Left ventricle myocardium inferior (tissue), 1 donor: ENCODE measurements at regions not wholly inside any gene's neighbourhood (a gene's known extent, or its start where the extent isn't known, plus 50 kb on each side); places are given as distances from the start of the nearest gene placed in this dataset.

Source experiments
- DNase-seq: peaks from one replicate; pipeline ENCODE4 v3.0.0-alpha.2; 2020
- H3K27ac ChIP-seq: fragments of 200-600 bp; replicated peaks from 2 replicates; pipeline ENCODE4 v1.8.0; 2021
- H3K27me3 ChIP-seq: fragments of 200-600 bp; 2 replicates; pipeline ENCODE4 v1.8.0; 2021; ENCODE audit warnings: low read depth
- H3K36me3 ChIP-seq: fragments of 200-600 bp; 2 replicates; pipeline ENCODE4 v1.8.0; 2021
- H3K4me1 ChIP-seq: fragments of 200-600 bp; 2 replicates; pipeline ENCODE4 v1.8.0; 2021
- H3K4me3 ChIP-seq: fragments of 200-600 bp; 2 replicates; pipeline ENCODE4 v1.8.0; 2021; ENCODE audit warnings: mild to moderate bottlenecking, moderate library complexity
- H3K9me3 ChIP-seq: fragments of 200-600 bp; replicated peaks from 2 replicates; pipeline ENCODE4 v1.8.0; 2021
- intact Hi-C: fragments of 100-400 bp; cut with micrococcal nuclease; formaldehyde crosslinking; loops from one replicate; pipeline ENCODE4 v1.11.0; 2022
- TF ChIP-seq, protein P1 (sequence below): fragments of 200-600 bp; IDR thresholded peaks from 2 replicates; pipeline ENCODE4 v1.8.0; 2021; ENCODE audit warnings: antibody characterized with exemption, mild to moderate bottlenecking, borderline replicate concordance
- donor health status: DM: no; HTN: yes; CAD: no; lungs with severe emphysema.

- DNase-seq = no peak
- Histone ChIP-seq H3K27ac (no peak overlapping the region), H3K4me3 (no peak overlapping the region), H3K4me1 (no peaks in the 10 kb centered on the region), H3K36me3 (no peaks in the 10 kb centered on the region), H3K27me3 (peaks cover 25% of the 10 kb centered on the region), H3K9me3 (no peaks in the 10 kb centered on the region)
- intact Hi-C loops = no loop called here
- TF ChIP-seq, protein P1, sequence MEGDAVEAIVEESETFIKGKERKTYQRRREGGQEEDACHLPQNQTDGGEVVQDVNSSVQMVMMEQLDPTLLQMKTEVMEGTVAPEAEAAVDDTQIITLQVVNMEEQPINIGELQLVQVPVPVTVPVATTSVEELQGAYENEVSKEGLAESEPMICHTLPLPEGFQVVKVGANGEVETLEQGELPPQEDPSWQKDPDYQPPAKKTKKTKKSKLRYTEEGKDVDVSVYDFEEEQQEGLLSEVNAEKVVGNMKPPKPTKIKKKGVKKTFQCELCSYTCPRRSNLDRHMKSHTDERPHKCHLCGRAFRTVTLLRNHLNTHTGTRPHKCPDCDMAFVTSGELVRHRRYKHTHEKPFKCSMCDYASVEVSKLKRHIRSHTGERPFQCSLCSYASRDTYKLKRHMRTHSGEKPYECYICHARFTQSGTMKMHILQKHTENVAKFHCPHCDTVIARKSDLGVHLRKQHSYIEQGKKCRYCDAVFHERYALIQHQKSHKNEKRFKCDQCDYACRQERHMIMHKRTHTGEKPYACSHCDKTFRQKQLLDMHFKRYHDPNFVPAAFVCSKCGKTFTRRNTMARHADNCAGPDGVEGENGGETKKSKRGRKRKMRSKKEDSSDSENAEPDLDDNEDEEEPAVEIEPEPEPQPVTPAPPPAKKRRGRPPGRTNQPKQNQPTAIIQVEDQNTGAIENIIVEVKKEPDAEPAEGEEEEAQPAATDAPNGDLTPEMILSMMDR = no peak
Measured at GRCh38 chr10:44564361-44564760, 179.5 kb upstream of the CXCL12 start.

- Histone ChIP-seq H3K9me3 (no peaks in the 10 kb centered on the region), H3K27ac (no peak overlapping the region), H3K36me3 (no peaks in the 10 kb centered on the region), H3K4me1 (peaks cover 1% of the 10 kb centered on the region), H3K4me3 (no peak overlapping the region), H3K27me3 (peaks cover 25% of the 10 kb centered on the region)
- intact Hi-C loops = no loop called here
- DNase-seq = no peak
- TF ChIP-seq, protein P1 = no peak
Measured at GRCh38 chr10:44564790-44565189, 179.9 kb upstream of the CXCL12 start.

DNA sequence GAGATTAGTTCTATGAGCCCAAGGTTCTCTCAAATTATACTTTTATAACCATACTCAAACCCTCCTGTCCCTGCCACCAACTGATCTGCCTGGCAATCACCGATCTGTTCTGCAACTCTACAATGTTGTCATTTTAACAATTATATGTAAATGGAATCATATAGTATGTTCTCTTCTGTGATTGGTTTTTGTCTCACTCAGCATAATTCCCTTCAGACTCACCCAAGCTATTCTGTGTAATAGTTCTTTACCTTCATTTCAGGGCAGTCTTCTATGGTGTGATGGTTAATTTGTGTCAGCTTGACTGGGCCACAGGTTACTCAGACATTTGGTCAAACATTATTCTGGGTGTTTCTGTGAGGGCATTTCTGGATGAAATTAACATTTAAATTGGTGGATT is 181.9 kb upstream of the CXCL12 start:
- TF ChIP-seq, protein P1 = no peak
- H3K36me3 ChIP-seq = no peaks in the 10 kb centered on the region
- DNase-seq = no peak
- H3K27me3 ChIP-seq = peaks cover 23% of the 10 kb centered on the region
- intact Hi-C loops = no loop called here
- H3K4me1 ChIP-seq = peaks cover 9% of the 10 kb centered on the region
- no peak overlapping the region for H3K4me3 ChIP-seq
- no peaks in the 10 kb centered on the region for H3K9me3 ChIP-seq
- no peak overlapping the region for H3K27ac ChIP-seq

DNA sequence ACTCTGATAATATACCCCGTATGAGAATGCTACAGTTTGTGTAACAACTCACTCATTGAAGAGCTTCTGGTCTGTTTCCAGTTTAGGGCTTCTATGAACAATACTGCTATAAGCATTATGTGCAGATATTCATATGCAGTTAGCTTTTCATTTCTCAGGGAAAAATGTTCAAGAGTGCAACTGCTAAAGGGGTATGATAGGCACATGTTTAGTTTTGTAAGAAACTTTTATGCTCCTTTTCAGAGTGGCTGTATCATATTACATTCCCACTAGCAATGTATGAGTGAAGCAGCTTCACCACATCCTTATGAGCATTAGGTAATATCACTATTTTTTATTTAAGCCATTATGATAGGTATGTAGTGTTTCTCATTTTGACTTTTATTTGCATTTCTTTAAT is 182.6 kb upstream of the CXCL12 start:
- Histone ChIP-seq H3K36me3 (no peaks in the 10 kb centered on the region), H3K4me1 (peaks cover 9% of the 10 kb centered on the region), H3K4me3 (no peak overlapping the region), H3K9me3 (no peaks in the 10 kb centered on the region), H3K27ac (no peak overlapping the region), H3K27me3 (peaks cover 21% of the 10 kb centered on the region)
- TF ChIP-seq, protein P1 = no peak
- DNase-seq = no peak
- intact Hi-C loops = no loop called here

DNA sequence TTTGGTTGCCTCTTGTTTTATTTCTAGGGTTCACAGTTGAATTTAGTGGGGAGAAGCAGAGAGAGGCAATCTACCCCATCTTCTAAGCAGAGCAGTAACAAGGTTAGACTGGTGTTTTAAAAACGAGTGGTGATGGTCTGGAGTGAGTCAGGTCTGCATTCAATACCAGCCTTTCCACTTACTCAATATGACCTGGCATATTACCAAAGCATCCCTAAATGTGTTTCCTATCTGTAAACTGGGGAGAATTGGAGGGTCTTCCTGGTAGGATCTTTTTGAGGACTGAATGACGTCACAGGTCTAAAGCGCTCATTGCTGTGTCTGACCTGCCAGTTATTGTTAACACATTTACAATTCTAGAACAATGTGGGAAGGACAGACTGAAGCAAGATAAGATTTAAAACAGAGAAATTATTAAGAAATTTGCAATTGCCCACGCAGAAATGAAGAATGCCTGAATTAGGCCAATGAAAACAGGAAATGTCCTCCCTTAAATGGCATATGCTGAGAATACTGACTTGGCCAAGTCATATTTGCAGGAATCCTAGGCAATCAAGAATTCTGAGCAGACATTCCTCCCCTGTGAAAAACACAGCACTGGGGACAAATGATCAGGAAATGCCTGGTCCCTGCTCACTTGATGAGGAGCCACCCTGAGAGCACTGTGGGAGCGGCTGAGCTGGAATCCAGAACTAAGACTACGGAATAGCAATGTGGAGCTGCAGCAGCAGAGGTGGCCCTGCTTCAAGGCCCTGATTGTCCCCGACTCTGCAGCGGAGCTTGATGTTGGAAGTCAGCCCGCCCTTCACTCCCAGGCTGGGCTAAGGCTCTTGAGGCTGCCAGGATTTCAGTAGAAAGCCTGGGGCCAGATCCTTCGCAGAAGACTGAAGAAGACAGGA is 184.5 kb upstream of the CXCL12 start:
- Histone ChIP-seq H3K27ac (peak overlapping the region; percentile 68), H3K4me1 (peaks cover 9% of the 10 kb centered on the region), H3K4me3 (no peak overlapping the region), H3K9me3 (no peaks in the 10 kb centered on the region), H3K36me3 (no peaks in the 10 kb centered on the region), H3K27me3 (peaks cover 17% of the 10 kb centered on the region)
- peak; percentile 28 for DNase-seq
- TF ChIP-seq, protein P1 = no peak
- intact Hi-C loops = no loop called here
